Nephron (organoid): ENCODE measurements at regions not wholly inside any gene's neighbourhood (a gene's known extent, or its start where the extent isn't known, plus 50 kb on each side); places are given as distances from the start of the nearest gene placed in this dataset.

Experiments used
- H3K27ac Mint-ChIP-seq, 3 experiments: 2 replicates each; pipeline ENCODE4 v1.8.0; 2020; ENCODE audit warnings: mixed read lengths in 3 of 3, mild to moderate bottlenecking in 2 of 3, moderate library complexity in 1 of 3
- H3K27me3 Mint-ChIP-seq: 2 replicates; pipeline ENCODE4 v1.8.0; 2021; ENCODE audit warnings: low read depth, mild to moderate bottlenecking, moderate library complexity, mixed read lengths
- H3K36me3 Mint-ChIP-seq: 2 replicates; pipeline ENCODE4 v1.8.0; 2020; ENCODE audit warnings: low read depth, mixed read lengths
- H3K4me1 Mint-ChIP-seq: 2 replicates; pipeline ENCODE4 v1.8.0; 2020; ENCODE audit warnings: mixed read lengths
- H3K4me3 Mint-ChIP-seq, 3 experiments: 2 replicates each; pipeline ENCODE4 v1.8.0; 2020; ENCODE audit warnings: mild to moderate bottlenecking in 3 of 3, mixed read lengths in 3 of 3, moderate library complexity in 2 of 3
- H3K9me3 Mint-ChIP-seq: 2 replicates; pipeline ENCODE4 v1.8.0; 2020; ENCODE audit warnings: mixed read lengths
- TF ChIP-seq, protein P1 (sequence below), 3 experiments: fragments of 200-600 bp; sonication (generic); IDR thresholded peaks; one replicate each; pipeline ENCODE4 v1.5.0; 2021; ENCODE audit warnings: antibody characterized with exemption in 3 of 3; ENCODE audit not compliant: unreplicated experiment in 3 of 3

DNA sequence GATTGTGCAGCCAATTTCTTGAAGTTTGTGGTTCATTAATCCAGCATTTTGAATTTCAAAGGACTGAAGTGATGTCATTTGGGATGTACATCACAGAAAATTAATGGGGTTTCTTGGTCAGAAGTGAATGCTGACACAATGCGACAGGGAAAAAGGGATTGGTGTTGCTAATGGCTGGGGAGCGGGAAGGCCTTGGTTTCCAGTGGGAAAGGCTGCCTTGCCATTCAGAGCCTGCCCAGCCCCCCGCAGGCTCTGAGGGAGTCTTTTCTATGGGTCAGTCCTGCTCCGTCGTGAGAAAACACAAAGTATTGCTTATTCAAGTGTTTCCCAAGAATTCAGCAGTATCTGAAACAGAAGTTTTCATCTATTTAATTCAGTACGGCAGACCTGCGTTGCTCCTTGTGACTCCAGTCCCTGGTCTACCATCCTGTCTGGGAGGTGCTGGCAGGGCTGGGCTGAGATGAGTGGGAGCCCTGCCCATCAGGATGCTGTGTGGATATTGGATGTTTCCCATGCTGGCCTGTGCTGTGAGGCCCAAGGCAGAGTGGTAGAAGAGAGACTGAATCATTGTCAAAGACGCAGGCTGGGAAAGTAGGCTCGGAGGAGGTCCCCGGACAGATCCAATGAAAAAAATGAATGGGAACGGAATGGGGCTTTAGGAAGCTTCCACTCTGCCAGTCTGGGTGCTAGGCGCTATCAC lies 111.2 kb upstream of the KLHL25 start:
- Mint-ChIP-seq H3K4me3 (no peak overlapping the region), H3K9me3 (no peaks in the 10 kb centered on the region), H3K27me3 (peaks cover 10% of the 10 kb centered on the region), H3K36me3 (no peaks in the 10 kb centered on the region), H3K4me1 (peaks cover 12% of the 10 kb centered on the region), H3K27ac (no peak overlapping the region)
- TF ChIP-seq, protein P1, sequence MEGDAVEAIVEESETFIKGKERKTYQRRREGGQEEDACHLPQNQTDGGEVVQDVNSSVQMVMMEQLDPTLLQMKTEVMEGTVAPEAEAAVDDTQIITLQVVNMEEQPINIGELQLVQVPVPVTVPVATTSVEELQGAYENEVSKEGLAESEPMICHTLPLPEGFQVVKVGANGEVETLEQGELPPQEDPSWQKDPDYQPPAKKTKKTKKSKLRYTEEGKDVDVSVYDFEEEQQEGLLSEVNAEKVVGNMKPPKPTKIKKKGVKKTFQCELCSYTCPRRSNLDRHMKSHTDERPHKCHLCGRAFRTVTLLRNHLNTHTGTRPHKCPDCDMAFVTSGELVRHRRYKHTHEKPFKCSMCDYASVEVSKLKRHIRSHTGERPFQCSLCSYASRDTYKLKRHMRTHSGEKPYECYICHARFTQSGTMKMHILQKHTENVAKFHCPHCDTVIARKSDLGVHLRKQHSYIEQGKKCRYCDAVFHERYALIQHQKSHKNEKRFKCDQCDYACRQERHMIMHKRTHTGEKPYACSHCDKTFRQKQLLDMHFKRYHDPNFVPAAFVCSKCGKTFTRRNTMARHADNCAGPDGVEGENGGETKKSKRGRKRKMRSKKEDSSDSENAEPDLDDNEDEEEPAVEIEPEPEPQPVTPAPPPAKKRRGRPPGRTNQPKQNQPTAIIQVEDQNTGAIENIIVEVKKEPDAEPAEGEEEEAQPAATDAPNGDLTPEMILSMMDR (IDR thresholded peaks at IDR 0.05; ENCODE audit: unreplicated experiment in 3 of 3): no peak

DNA sequence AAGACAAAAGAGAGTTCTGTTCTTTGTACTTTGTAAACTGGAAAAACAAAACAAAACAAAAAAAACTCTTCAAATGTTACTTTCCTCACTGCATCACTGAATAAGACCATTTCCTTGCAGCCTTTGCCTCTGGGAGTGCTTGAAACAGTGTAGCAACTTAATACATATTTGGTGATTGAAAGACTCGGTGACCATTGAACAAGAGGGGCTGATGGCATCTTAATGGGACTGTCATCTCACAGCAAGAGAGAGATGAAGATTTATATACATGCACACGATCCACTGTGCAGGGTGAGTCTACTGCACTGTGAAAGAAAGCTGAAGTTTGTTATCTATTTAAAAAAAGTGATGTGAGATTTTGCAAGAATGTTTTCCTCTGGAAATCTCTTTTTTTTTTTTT lies 111.9 kb upstream of the KLHL25 start:
- Mint-ChIP-seq H3K4me3 (no peak overlapping the region), H3K27ac (no peak overlapping the region), H3K4me1 (peaks cover 12% of the 10 kb centered on the region), H3K36me3 (no peaks in the 10 kb centered on the region), H3K27me3 (peaks cover 10% of the 10 kb centered on the region), H3K9me3 (no peaks in the 10 kb centered on the region)
- TF ChIP-seq, protein P1 (IDR thresholded peaks at IDR 0.05; ENCODE audit: unreplicated experiment in 3 of 3): no peak

DNA sequence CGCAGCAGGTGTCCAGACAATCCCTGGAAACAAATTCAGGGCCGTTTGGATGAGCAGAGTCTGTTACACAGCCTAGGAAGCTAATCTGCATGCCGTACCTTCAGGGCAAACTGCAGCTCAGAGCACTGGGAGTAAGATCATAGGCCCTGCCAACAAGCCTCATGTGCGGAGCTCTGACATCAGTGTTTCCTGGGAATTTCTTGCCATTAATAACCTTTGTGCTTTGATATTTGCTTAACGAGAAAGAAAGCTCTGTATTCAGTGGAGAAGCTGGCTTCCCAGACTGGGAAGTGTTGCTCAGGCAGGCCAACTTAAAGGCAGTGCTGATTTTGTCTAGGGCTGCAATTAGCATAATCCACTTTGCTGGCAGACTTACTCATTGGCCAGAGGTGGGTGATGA lies 116.1 kb upstream of the KLHL25 start:
- Mint-ChIP-seq H3K27me3 (peaks cover 10% of the 10 kb centered on the region), H3K9me3 (no peaks in the 10 kb centered on the region), H3K36me3 (no peaks in the 10 kb centered on the region), H3K4me3 (no peak overlapping the region), H3K4me1 (peaks cover 7% of the 10 kb centered on the region), H3K27ac (no peak overlapping the region)
- TF ChIP-seq, protein P1 (IDR thresholded peaks at IDR 0.05; ENCODE audit: unreplicated experiment in 3 of 3): no peak

DNA sequence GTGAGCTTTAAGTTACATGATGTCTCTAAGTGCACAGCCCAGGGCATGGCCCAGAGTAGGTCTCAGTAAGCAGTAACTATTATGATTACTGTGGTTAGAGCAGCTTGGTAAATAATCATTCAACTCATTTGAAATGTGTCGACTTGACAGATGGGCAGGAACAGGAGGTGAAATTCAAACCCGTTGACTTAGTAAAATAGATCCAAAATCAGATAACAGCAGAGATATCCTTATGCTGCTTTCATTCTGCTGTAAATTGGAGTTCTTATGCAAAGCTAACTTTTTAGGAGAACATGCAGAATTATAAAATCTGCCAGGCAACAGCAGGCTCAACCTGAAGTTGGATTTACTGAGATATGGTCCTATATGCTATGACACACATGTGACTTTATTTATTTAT lies 118.7 kb upstream of the KLHL25 start:
- H3K36me3 Mint-ChIP-seq: no peaks in the 10 kb centered on the region
- TF ChIP-seq, protein P1 (IDR thresholded peaks at IDR 0.05; ENCODE audit: unreplicated experiment in 3 of 3): no peak
- peaks cover 15% of the 10 kb centered on the region for H3K27me3 Mint-ChIP-seq
- peaks cover 9% of the 10 kb centered on the region for H3K9me3 Mint-ChIP-seq
- no peak overlapping the region for H3K4me3 Mint-ChIP-seq
- no peak overlapping the region for H3K27ac Mint-ChIP-seq
- no peaks in the 10 kb centered on the region for H3K4me1 Mint-ChIP-seq

DNA sequence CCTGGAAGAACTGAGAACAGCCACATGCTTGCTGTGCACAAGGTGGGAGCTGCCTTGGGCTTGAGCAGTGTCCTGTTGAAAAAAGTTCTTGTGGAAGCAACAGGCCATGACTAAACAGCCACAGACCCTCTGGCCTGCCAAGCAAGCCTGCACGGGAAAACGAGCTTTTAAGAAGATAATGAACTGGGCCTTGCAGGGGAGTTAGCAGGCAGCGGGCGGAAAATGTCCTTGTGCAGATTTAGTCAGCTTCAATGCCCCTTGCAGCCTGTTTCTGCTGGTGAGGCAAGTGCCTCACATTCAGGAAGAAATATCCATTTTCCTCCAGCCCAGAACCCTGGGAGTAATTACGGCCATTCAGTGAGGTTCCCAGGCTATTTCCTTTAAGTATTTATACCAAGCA lies 126.2 kb upstream of the KLHL25 start:
- Mint-ChIP-seq H3K27me3 (peaks cover 14% of the 10 kb centered on the region), H3K27ac (no peak overlapping the region), H3K36me3 (no peaks in the 10 kb centered on the region), H3K4me3 (no peak overlapping the region), H3K4me1 (no peaks in the 10 kb centered on the region), H3K9me3 (peaks cover 15% of the 10 kb centered on the region)
- TF ChIP-seq, protein P1 (IDR thresholded peaks at IDR 0.05; ENCODE audit: unreplicated experiment in 3 of 3): no peak

DNA sequence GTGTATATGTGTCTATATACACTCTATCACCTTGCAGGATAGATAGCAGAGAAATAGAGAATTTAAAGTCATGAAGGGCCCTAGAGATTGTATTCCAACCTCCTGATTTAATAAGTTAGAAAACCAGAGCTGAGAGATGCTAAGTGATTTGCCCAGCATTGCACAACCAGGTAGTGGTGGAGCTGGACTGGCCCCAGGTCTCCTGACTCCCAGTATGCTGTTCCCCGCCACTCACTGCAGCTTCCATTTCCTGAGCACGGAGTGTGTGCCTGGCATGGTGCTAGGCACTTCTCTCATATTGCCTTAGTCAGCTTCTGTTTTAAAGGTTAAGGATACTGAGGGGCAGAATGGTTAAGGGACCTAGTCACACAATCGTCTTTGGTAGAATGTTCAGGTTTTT lies 129.4 kb upstream of the KLHL25 start:
- TF ChIP-seq, protein P1 (IDR thresholded peaks at IDR 0.05; ENCODE audit: unreplicated experiment in 3 of 3): no peak

More for the DNA sequence above, 129.4 kb upstream of the KLHL25 start:
- H3K36me3 Mint-ChIP-seq: no peaks in the 10 kb centered on the region
- no peaks in the 10 kb centered on the region for H3K4me1 Mint-ChIP-seq
- no peaks in the 10 kb centered on the region for H3K27me3 Mint-ChIP-seq
- no peak overlapping the region for H3K4me3 Mint-ChIP-seq
- peaks cover 3% of the 10 kb centered on the region for H3K9me3 Mint-ChIP-seq
- no peak overlapping the region for H3K27ac Mint-ChIP-seq
